ENCODE measurements at regions not wholly inside any gene's neighbourhood (a gene's known extent, or its start where the extent isn't known, plus 50 kb on each side); places are given as distances from the start of the nearest gene placed in this dataset.

DNA sequence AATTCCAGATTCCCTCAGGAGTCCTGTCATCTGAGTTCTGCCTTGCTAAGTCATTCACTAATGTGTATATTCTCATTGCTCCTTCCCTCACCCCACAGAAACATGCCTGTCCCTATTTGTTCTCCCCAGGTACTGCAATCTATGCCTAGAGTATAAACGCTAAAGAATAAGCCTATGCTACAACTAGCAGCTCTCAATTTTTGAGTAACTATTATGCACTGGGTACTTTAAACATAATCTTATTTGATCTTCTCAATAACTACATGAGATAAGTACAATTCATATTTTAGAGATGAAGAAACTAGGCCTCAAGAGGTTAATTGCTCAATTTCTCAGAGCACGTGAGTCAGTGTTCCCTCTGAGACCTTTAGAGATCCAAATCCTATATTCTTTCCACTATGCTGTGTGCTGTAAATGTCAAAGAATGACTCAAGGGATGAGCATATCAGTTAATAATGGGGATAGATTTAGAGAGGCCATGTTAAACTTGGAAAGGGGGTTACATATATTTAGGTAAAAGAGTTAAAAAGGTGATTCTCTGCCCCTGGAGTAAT lies 423.8 kb upstream of the ADGRB3 start:
- no peak for TF ChIP-seq CTCF (IDR thresholded peaks at IDR 0.05)
- TF ChIP-seq ZFX (IDR thresholded peaks at IDR 0.05; ENCODE audit: borderline replicate concordance), result no peak
